GM18498 (cell line): ENCODE measurements at regions not wholly inside any gene's neighbourhood (a gene's known extent, or its start where the extent isn't known, plus 50 kb on each side); places are given as distances from the start of the nearest gene placed in this dataset.

Source experiments
- ATAC-seq: cut with Tn5 transposase; IDR thresholded peaks from one replicate; pipeline ENCODE4 v1.9.1; 2021; ENCODE audit warnings: mild to moderate bottlenecking, moderate library complexity; ENCODE audit not compliant: unreplicated experiment

- no peak for ATAC-seq
Measured at GRCh38 chr6:164414695-164415094, 894.7 kb downstream of the C6orf118 start.

GRCh38 chr6:164412566-164412965 is 896.8 kb downstream of the C6orf118 start:
- no peak for ATAC-seq

- no peak for ATAC-seq
Measured at GRCh38 chr6:164410017-164410416, 899.4 kb downstream of the C6orf118 start.

- no peak for ATAC-seq
Measured at GRCh38 chr6:164409309-164410009, 899.9 kb downstream of the C6orf118 start.

GRCh38 chr6:164408868-164409267 is 900.5 kb downstream of the C6orf118 start:
- ATAC-seq, result no peak

GRCh38 chr6:164404812-164405488 is 904.5 kb downstream of the C6orf118 start:
- no peak for ATAC-seq

GRCh38 chr6:164401871-164402270 is 907.5 kb downstream of the C6orf118 start:
- no peak for ATAC-seq

- ATAC-seq, result no peak
Measured at GRCh38 chr6:164398647-164399046, 910.8 kb downstream of the C6orf118 start.

GRCh38 chr6:164396071-164397047 is 913.0 kb downstream of the C6orf118 start:
- ATAC-seq, result no peak

- ATAC-seq, result no peak
Measured at GRCh38 chr6:164379795-164380194, 929.6 kb downstream of the C6orf118 start.

- no peak for ATAC-seq
Measured at GRCh38 chr6:164378330-164378729, 931.1 kb downstream of the C6orf118 start.

- no peak for ATAC-seq
Measured at GRCh38 chr6:164377348-164377918, 932.0 kb downstream of the C6orf118 start.

GRCh38 chr6:164370773-164371172 is 938.6 kb downstream of the C6orf118 start:
- ATAC-seq, result no peak

- no peak for ATAC-seq
Measured at GRCh38 chr6:164359441-164359840, 944.9 kb downstream of the QKI start.

- no peak for ATAC-seq
Measured at GRCh38 chr6:164359036-164359435, 944.5 kb downstream of the QKI start.

- ATAC-seq, result no peak
Measured at GRCh38 chr6:164356814-164357213, 942.3 kb downstream of the QKI start.

- no peak for ATAC-seq
Measured at GRCh38 chr6:164347455-164347854, 932.9 kb downstream of the QKI start.

- ATAC-seq, result no peak
Measured at GRCh38 chr6:164346631-164347030, 932.1 kb downstream of the QKI start.

GRCh38 chr6:164345806-164346496 is 931.4 kb downstream of the QKI start:
- no peak for ATAC-seq

- no peak for ATAC-seq
Measured at GRCh38 chr6:164345327-164345726, 930.8 kb downstream of the QKI start.
